ENCODE measurements at regions not wholly inside any gene's neighbourhood (a gene's known extent, or its start where the extent isn't known, plus 50 kb on each side); places are given as distances from the start of the nearest gene placed in this dataset.

- Histone ChIP-seq H3K27ac (ENCODE audit: low read depth, low read length) (no peak overlapping the region), H3K27me3 (replicated peaks in 1 of 4; ENCODE audit: control insufficient read depth in 3 of 4, extremely low read depth in 1 of 4, insufficient read depth in 3 of 4, low read length in 3 of 4) (no peaks in the 10 kb centered on the region), H4K20me1 (replicated peaks in 1 of 2; ENCODE audit: control insufficient read depth in 1 of 2, insufficient read depth in 2 of 2, low read length in 2 of 2) (no peaks in the 10 kb centered on the region), H4K5ac (ENCODE audit: insufficient read length, low read depth, low read length) (no peak overlapping the region), H3K23ac (ENCODE audit: insufficient read length) (no peak overlapping the region), H2AFZ (ENCODE audit: low read length) (no peak overlapping the region), H3K56ac (replicated peaks; ENCODE audit: insufficient read length, low read depth, low read length) (no peak overlapping the region), H2AK5ac (ENCODE audit: low read depth, low read length) (no peak overlapping the region), H3K14ac (ENCODE audit: insufficient read length) (no peak overlapping the region), H3K18ac (ENCODE audit: extremely low read depth, low read length) (no peak overlapping the region), H2BK20ac (ENCODE audit: low read length) (no peak overlapping the region), H3K9me3 (ENCODE audit: insufficient read depth in 2 of 2, low read depth in 1 of 2, low read length in 1 of 2) (no peaks in the 10 kb centered on the region), H2BK5ac (ENCODE audit: low read depth, low read length) (no peak overlapping the region), H3K4ac (replicated peaks; ENCODE audit: insufficient read length, low read depth, low read length) (no peak overlapping the region), H2BK120ac (replicated peaks; ENCODE audit: low read depth, low read length) (no peak overlapping the region), H4K8ac (ENCODE audit: extremely low read depth, insufficient read depth, low read length) (no peak overlapping the region), H3K9ac (replicated peaks in 1 of 4; ENCODE audit: extremely low read depth in 1 of 4, low read depth in 3 of 4, low read length in 3 of 4) (no peak overlapping the region; a peak in 1 of 7 replicates), H3K4me3 (ENCODE audit: extremely low read depth in 1 of 4, insufficient read depth in 2 of 4, low read depth in 3 of 4, low read length in 4 of 4) (no peak overlapping the region), H3K23me2 (ENCODE audit: low read depth, low read length) (no peaks in the 10 kb centered on the region), H2BK15ac (ENCODE audit: low read length) (no peak overlapping the region), H4K91ac (replicated peaks; ENCODE audit: insufficient read length, low read length) (no peak overlapping the region), H3K36me3 (ENCODE audit: control insufficient read depth in 2 of 4, insufficient read depth in 4 of 4, low read length in 3 of 4) (no peaks in the 10 kb centered on the region), H2BK12ac (ENCODE audit: low read depth, low read length) (no peak overlapping the region), H3K4me2 (ENCODE audit: insufficient read depth in 1 of 2, low read depth in 2 of 2, low read length in 2 of 2) (no peak overlapping the region), H3K79me2 (ENCODE audit: control insufficient read depth in 1 of 2, insufficient read depth in 2 of 2, low read length in 2 of 2) (no peaks in the 10 kb centered on the region), H3K4me1 (replicated peaks in 1 of 4; ENCODE audit: control insufficient read depth in 3 of 4, insufficient read depth in 4 of 4, low read length in 3 of 4) (0 out of 7 replicates have a peak, but pooled peaks cover 0 to 2% (median 0%) of the 10 kb centered on the region in 4 experiments), H3K79me1 (ENCODE audit: low read depth, low read length) (no peaks in the 10 kb centered on the region)
- WGBS, 2 experiments (ENCODE audit: extremely low coverage in 1 of 2, insufficient coverage in 1 of 2, insufficient read length in 1 of 2, insufficient replicate concordance in 2 of 2, low coverage in 1 of 2, low lambda C conversion rate in 2 of 2, missing lambda C conversion rate in 1 of 2): 75% methylated on average over 1 of the region's 1 CpG; no CpG with 5 or more reads in 1 of the 2 experiments
- DNase-seq (ENCODE audit: low read depth in 1 of 2, low spot score in 2 of 2) (no peak), FAIRE-seq (no peak)
- CTCF ChIA-PET (ENCODE audit: partially characterized antibody): no interaction called here
- POLR2A ChIA-PET (ENCODE audit: partially characterized antibody): no interaction called here
- TF ChIP-seq TAF1 (IDR thresholded peaks at IDR 0.05; ENCODE audit: low read depth, low read length): no peak
- TF ChIP-seq RXRA (IDR thresholded peaks at IDR 0.05; ENCODE audit: insufficient read depth, low read depth, low read length): no peak
- no peak for TF ChIP-seq USF2 (IDR thresholded peaks at IDR 0.05; ENCODE audit: low read length)
- no peak for TF ChIP-seq CBX5 (IDR thresholded peaks at IDR 0.05; ENCODE audit: low read depth, low read length)
- no peak for TF ChIP-seq SRF (IDR thresholded peaks at IDR 0.05; ENCODE audit: low read depth, low read length)
- TF ChIP-seq SP4 (IDR thresholded peaks at IDR 0.05; ENCODE audit: low read length): no peak
- TF ChIP-seq SIX5 (IDR thresholded peaks at IDR 0.05; ENCODE audit: low read depth, low read length): no peak
- TF ChIP-seq BCL11A (IDR thresholded peaks at IDR 0.05; ENCODE audit: low read depth in 2 of 2, low read length in 2 of 2): no peak
- no peak for TF ChIP-seq ASH2L (IDR thresholded peaks at IDR 0.05; ENCODE audit: low read length)
- no peak for TF ChIP-seq CBX8 (IDR thresholded peaks at IDR 0.05; ENCODE audit: borderline replicate concordance, low read depth, low read length)
- no peak for TF ChIP-seq SP1 (IDR thresholded peaks at IDR 0.05; ENCODE audit: low read depth, low read length)
- no peak for TF ChIP-seq TCF12 (IDR thresholded peaks at IDR 0.05; ENCODE audit: low read depth, low read length)
- TF ChIP-seq MAFK (IDR thresholded peaks at IDR 0.05; ENCODE audit: low read depth, low read length): no peak
- TF ChIP-seq E2F6 (IDR thresholded peaks at IDR 0.05): no peak
- TF ChIP-seq KDM5A (IDR thresholded peaks at IDR 0.05; ENCODE audit: low read length): no peak
Measured at GRCh38 chr13:68727165-68727564, 1380.5 kb upstream of the ATXN8OS start.

All from H1 (cell line).